ENCODE measurements at regions not wholly inside any gene's neighbourhood (a gene's known extent, or its start where the extent isn't known, plus 50 kb on each side); places are given as distances from the start of the nearest gene placed in this dataset.

DNA sequence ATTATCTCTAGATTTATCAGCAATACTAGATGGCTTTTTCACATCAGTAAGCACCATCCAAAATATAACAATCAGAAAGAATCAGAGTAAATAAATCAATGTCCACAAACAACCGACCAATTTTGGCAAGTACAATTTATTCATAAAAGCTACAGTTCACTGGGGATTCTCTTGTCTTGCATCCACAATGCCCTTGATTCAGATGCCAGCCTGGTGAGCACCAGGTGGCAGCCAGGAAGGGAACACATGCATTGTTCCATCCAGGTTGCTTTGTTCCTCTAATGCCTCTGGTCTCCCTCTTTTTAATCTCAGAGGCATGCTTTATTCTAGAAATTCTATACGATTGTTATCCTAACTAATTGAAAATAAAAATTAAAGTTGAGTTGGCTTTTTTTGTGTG, 242.1 kb upstream of the KIRREL3 start:
- H3K27me3 ChIP-seq, result no peaks in the 10 kb centered on the region
- no peak for DNase-seq
- no peak overlapping the region for H3K27ac ChIP-seq
- H3K9me3 ChIP-seq, result no peaks in the 10 kb centered on the region
- intact Hi-C loops (cut with DNase I; ENCODE audit: low total_unique reads), result no loop called here
- no peaks in the 10 kb centered on the region for H3K36me3 ChIP-seq
- H3K4me3 ChIP-seq, result no peak overlapping the region
- TF ChIP-seq, protein P1, sequence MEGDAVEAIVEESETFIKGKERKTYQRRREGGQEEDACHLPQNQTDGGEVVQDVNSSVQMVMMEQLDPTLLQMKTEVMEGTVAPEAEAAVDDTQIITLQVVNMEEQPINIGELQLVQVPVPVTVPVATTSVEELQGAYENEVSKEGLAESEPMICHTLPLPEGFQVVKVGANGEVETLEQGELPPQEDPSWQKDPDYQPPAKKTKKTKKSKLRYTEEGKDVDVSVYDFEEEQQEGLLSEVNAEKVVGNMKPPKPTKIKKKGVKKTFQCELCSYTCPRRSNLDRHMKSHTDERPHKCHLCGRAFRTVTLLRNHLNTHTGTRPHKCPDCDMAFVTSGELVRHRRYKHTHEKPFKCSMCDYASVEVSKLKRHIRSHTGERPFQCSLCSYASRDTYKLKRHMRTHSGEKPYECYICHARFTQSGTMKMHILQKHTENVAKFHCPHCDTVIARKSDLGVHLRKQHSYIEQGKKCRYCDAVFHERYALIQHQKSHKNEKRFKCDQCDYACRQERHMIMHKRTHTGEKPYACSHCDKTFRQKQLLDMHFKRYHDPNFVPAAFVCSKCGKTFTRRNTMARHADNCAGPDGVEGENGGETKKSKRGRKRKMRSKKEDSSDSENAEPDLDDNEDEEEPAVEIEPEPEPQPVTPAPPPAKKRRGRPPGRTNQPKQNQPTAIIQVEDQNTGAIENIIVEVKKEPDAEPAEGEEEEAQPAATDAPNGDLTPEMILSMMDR (IDR thresholded peaks at IDR 0.05), result no peak
- no peaks in the 10 kb centered on the region for H3K4me1 ChIP-seq

DNA sequence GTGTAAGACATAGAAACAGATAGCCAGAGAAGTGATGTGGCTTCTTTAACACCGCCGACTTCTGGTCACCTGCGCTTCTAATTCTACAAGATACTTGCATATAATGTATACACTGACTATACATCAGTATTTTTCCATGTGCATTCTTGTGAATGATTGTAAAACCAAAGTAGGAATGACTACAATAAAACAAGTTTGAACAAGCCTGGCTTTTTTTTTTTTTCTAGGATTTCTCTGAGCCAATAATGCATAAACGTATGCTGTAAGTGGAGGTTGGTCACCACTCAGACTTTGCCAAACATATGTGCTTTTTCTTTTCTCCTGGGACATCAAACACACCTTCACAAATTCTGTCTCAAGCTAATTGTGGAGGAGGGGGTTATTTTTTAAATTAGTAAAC, 237.8 kb upstream of the KIRREL3 start:
- TF ChIP-seq, protein P1 (IDR thresholded peaks at IDR 0.05), result no peak
- Histone ChIP-seq H3K4me3 (no peak overlapping the region), H3K27ac (no peak overlapping the region), H3K4me1 (no peaks in the 10 kb centered on the region), H3K36me3 (no peaks in the 10 kb centered on the region), H3K9me3 (no peaks in the 10 kb centered on the region), H3K27me3 (no peaks in the 10 kb centered on the region)
- no peak for DNase-seq
- intact Hi-C loops (cut with DNase I; ENCODE audit: low total_unique reads), result no loop called here

DNA sequence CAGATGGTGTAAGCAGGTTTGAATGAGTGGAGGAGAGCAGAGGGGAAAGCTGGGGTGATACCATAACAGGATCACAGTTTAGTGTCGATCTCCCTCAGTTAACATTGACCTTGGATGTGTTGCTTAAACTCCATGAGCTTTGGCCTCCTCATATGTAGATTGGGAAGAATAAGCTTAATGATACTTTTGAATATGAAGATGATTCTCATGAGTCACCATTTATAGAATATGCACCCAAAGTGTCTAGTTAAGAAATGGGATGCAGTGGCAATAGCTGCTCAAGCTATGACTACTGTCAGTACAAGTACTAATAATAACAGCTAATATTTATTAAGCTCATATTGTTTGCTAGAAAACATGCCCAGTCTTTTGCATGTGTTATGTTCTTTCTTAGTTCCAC, 236.2 kb upstream of the KIRREL3 start:
- intact Hi-C loops (cut with DNase I; ENCODE audit: low total_unique reads), result no loop called here
- H3K27ac ChIP-seq, result no peak overlapping the region
- TF ChIP-seq, protein P1 (IDR thresholded peaks at IDR 0.05), result no peak
- H3K4me1 ChIP-seq, result no peaks in the 10 kb centered on the region
- no peak for DNase-seq
- H3K27me3 ChIP-seq, result no peaks in the 10 kb centered on the region
- no peaks in the 10 kb centered on the region for H3K36me3 ChIP-seq
- no peaks in the 10 kb centered on the region for H3K9me3 ChIP-seq
- no peak overlapping the region for H3K4me3 ChIP-seq

DNA sequence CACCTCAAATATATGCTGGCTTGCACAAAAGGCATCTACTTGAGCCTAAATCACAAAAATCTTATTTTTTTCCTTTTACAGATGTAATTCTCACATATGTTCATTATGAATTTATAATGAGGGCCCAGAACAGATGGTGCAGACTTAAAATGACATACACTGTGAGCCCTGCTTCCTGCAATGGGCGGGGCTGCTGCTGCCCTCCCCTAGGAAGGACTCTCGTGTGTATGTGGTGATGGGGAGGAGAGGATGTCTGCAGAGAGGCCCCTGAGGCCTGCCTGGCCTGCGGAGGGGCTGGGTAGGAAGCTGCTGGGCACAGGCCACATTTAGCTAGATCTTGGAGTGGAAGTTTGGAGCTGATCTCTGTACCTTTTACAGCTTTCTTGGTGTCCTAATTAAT, 233.4 kb upstream of the KIRREL3 start:
- Histone ChIP-seq H3K4me3 (no peak overlapping the region), H3K36me3 (no peaks in the 10 kb centered on the region), H3K4me1 (no peaks in the 10 kb centered on the region), H3K9me3 (no peaks in the 10 kb centered on the region), H3K27ac (no peak overlapping the region), H3K27me3 (no peaks in the 10 kb centered on the region)
- TF ChIP-seq, protein P1 (IDR thresholded peaks at IDR 0.05), result no peak
- no peak for DNase-seq
- intact Hi-C loops (cut with DNase I; ENCODE audit: low total_unique reads), result no loop called here

DNA sequence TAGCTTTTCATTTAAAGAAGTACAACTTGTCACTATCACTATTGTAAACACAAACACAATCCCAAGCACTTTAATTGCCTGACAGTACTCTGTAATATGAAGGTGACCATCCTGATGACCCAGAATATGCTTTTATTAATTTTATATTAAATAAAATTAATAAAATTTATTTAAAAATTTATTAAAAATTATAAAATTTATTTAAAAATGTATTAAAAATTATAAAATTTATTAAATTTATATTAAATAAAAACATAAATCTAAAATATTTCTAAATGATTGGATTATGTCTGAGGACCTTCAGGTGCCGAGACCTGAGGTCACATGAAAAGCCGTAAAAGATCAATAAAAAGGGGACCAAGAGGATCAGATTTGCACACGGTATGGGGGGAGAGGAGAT, 229.8 kb upstream of the KIRREL3 start:
- Histone ChIP-seq H3K27me3 (no peaks in the 10 kb centered on the region), H3K27ac (no peak overlapping the region), H3K4me1 (no peaks in the 10 kb centered on the region), H3K4me3 (no peak overlapping the region), H3K9me3 (no peaks in the 10 kb centered on the region), H3K36me3 (no peaks in the 10 kb centered on the region)
- TF ChIP-seq, protein P1 (IDR thresholded peaks at IDR 0.05), result no peak
- no peak for DNase-seq
- intact Hi-C loops (cut with DNase I; ENCODE audit: low total_unique reads), result no loop called here

DNA sequence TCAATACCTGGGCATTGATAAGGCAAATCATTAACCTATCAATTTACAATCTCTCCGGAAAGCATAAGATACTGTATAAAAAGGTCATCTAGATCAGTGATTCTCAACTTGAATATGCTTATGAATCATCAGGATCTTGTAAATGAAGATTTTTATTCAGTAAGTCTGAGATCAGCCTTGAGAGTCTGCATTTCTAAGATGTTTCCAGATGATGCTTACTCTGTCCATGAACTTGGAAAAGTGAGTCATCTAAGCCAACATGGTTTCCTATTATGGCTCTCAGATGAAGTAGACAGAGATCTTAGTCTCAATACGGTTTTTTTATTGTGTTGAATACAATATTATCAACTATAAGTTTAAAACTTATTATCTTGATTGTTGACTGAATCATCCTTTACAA, 226.4 kb upstream of the KIRREL3 start:
- H3K27me3 ChIP-seq, result no peaks in the 10 kb centered on the region
- H3K4me1 ChIP-seq, result no peaks in the 10 kb centered on the region
- DNase-seq, result no peak
- no peaks in the 10 kb centered on the region for H3K9me3 ChIP-seq
- intact Hi-C loops (cut with DNase I; ENCODE audit: low total_unique reads), result no loop called here
- H3K4me3 ChIP-seq, result no peak overlapping the region
- no peak overlapping the region for H3K27ac ChIP-seq
- no peaks in the 10 kb centered on the region for H3K36me3 ChIP-seq
- TF ChIP-seq, protein P1 (IDR thresholded peaks at IDR 0.05), result no peak

All from tibial artery (tissue), 4 donors.